PC-9 (cell line): ENCODE measurements at regions not wholly inside any gene's neighbourhood (a gene's known extent, or its start where the extent isn't known, plus 50 kb on each side); places are given as distances from the start of the nearest gene placed in this dataset.

Experiments
- BruUV-seq: library from RNA; stranded (reverse); fragments of 400-500 nt; replicated peaks from 2 replicates; lab custom pipeline; 2021; lab: Mats Ljungman, UMichigan
- CTCF ChIA-PET: fragments of 300-600 bp; sonication (Branson Sonifier 250); formaldehyde crosslinking; loops from one replicate; lab custom pipeline; 2022; ENCODE audit warnings: antibody characterized with exemption; lab: Charles Lee
- POLR2A ChIA-PET: fragments of 300-600 bp; sonication (Branson Sonifier 250); formaldehyde crosslinking; loops from one replicate; lab custom pipeline; 2022; ENCODE audit warnings: antibody characterized with exemption; ENCODE audit not compliant: unreplicated experiment; lab: Charles Lee
- DNase-seq, 2 experiments: peaks; one replicate each; pipeline versions ENCODE4 v3.0.0 to v3.0.0-alpha.2; 2015 to 2022; ENCODE audit warnings: mixed read lengths in 1 of 2
- H2AFZ ChIP-seq: fragments of 200-600 bp; sonication (generic); 2 replicates; pipeline ENCODE4 v1.8.1; 2017; ENCODE audit warnings: antibody characterized with exemption
- H3F3A ChIP-seq: fragments of 200-600 bp; sonication (generic); 2 replicates; pipeline ENCODE4 v1.8.1; 2017; ENCODE audit warnings: antibody characterized with exemption, mild to moderate bottlenecking, low read depth; ENCODE audit not compliant: insufficient read depth
- H3K27ac ChIP-seq: fragments of 200-600 bp; sonication (generic); 2 replicates; pipeline ENCODE4 v1.6.1; 2016; ENCODE audit warnings: mixed run types
- H3K27me3 ChIP-seq: fragments of 200-600 bp; sonication (generic); 2 replicates; pipeline ENCODE4 v1.6.1; 2016; ENCODE audit warnings: low read depth, mixed run types; ENCODE audit not compliant: insufficient read depth
- H3K36me3 ChIP-seq: fragments of 200-600 bp; sonication (generic); 2 replicates; pipeline ENCODE4 v1.6.1; 2016; ENCODE audit warnings: low read depth, mixed run types
- H3K4me1 ChIP-seq: fragments of 200-600 bp; sonication (generic); replicated peaks from 2 replicates; pipeline ENCODE4 v1.6.1; 2016; ENCODE audit warnings: mixed run types; ENCODE audit not compliant: insufficient read depth
- H3K4me2 ChIP-seq: fragments of 200-600 bp; sonication (generic); 2 replicates; pipeline ENCODE4 v1.6.1; 2017; ENCODE audit warnings: mixed run types
- H3K4me3 ChIP-seq: fragments of 200-600 bp; sonication (generic); 2 replicates; pipeline ENCODE4 v1.6.1; 2016; ENCODE audit warnings: mixed run types
- H3K79me2 ChIP-seq: fragments of 200-600 bp; sonication (generic); 2 replicates; pipeline ENCODE4 v1.6.1; 2017; ENCODE audit warnings: low read depth, mixed run types
- H3K9me2 ChIP-seq: fragments of 200-600 bp; sonication (generic); 2 replicates; pipeline ENCODE4 v1.8.1; 2017; ENCODE audit warnings: mild to moderate bottlenecking; ENCODE audit not compliant: insufficient read depth
- H3K9me3 ChIP-seq: fragments of 200-600 bp; sonication (generic); 2 replicates; pipeline ENCODE4 v1.8.1; 2016; ENCODE audit warnings: low read depth; ENCODE audit not compliant: insufficient read depth
- H4K20me1 ChIP-seq: fragments of 200-600 bp; sonication (generic); 2 replicates; pipeline ENCODE4 v1.8.1; 2017; ENCODE audit not compliant: insufficient read depth
- EZH2 ChIP-seq: fragments of 200-600 bp; sonication (generic); IDR thresholded peaks from 2 replicates; pipeline ENCODE4 v1.8.0; 2017; ENCODE audit warnings: antibody characterized with exemption, low read depth
- intact Hi-C: fragments of 100-400 bp; cut with micrococcal nuclease; formaldehyde crosslinking; loops from one replicate; pipeline ENCODE4 v1.10.0; 2022; ENCODE audit not compliant: unreplicated experiment
- TF ChIP-seq, protein P1 (sequence below): fragments of 200-600 bp; sonication (generic); conservative IDR thresholded peaks from 2 replicates; pipeline ENCODE4 v1.6.1; 2017; ENCODE audit warnings: mixed run types, antibody characterized with exemption, mild to moderate bottlenecking, moderate library complexity

DNA sequence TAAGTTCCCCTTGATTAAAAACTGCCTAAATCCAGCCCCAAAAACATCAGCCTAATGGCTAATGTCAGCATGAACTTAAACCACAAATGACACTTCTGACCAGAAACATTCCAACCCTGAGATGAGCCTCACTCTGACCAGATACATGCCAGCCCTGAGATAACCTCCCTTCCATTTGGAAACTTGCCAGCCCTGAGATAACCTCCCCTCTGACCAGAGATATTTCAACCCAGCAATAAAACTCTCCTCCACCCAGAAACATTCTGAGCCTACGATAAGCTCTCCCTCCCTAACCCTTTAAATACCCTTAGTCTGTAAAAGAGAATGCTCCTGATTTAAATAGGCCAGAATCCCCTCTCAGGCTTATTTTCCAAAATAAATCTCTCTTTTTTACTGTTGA lies 1035.7 kb upstream of the NUDT12 start:
- H3K9me3 ChIP-seq, result peaks cover 7% of the 10 kb centered on the region; the same call in 1 of the 2 replicates
- no peak overlapping the region for H2AFZ ChIP-seq
- no peaks in the 10 kb centered on the region for H3K9me2 ChIP-seq
- H3K79me2 ChIP-seq, result no peaks in the 10 kb centered on the region
- TF ChIP-seq EZH2, result no peak
- TF ChIP-seq, protein P1, sequence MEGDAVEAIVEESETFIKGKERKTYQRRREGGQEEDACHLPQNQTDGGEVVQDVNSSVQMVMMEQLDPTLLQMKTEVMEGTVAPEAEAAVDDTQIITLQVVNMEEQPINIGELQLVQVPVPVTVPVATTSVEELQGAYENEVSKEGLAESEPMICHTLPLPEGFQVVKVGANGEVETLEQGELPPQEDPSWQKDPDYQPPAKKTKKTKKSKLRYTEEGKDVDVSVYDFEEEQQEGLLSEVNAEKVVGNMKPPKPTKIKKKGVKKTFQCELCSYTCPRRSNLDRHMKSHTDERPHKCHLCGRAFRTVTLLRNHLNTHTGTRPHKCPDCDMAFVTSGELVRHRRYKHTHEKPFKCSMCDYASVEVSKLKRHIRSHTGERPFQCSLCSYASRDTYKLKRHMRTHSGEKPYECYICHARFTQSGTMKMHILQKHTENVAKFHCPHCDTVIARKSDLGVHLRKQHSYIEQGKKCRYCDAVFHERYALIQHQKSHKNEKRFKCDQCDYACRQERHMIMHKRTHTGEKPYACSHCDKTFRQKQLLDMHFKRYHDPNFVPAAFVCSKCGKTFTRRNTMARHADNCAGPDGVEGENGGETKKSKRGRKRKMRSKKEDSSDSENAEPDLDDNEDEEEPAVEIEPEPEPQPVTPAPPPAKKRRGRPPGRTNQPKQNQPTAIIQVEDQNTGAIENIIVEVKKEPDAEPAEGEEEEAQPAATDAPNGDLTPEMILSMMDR, result no peak
- intact Hi-C loops, result no loop called here
- no peaks in the 10 kb centered on the region for H4K20me1 ChIP-seq
- no peak for DNase-seq
- H3K27ac ChIP-seq, result no peak overlapping the region
- no TSS peak for BruUV-seq
- no peak overlapping the region for H3K4me3 ChIP-seq
- no peaks in the 10 kb centered on the region for H3K4me1 ChIP-seq
- no peaks in the 10 kb centered on the region for H3F3A ChIP-seq
- no peaks in the 10 kb centered on the region for H3K27me3 ChIP-seq
- ChIA-PET CTCF (no interaction called here), POLR2A (no interaction called here)
- H3K36me3 ChIP-seq, result no peaks in the 10 kb centered on the region
- H3K4me2 ChIP-seq, result no peak overlapping the region

DNA sequence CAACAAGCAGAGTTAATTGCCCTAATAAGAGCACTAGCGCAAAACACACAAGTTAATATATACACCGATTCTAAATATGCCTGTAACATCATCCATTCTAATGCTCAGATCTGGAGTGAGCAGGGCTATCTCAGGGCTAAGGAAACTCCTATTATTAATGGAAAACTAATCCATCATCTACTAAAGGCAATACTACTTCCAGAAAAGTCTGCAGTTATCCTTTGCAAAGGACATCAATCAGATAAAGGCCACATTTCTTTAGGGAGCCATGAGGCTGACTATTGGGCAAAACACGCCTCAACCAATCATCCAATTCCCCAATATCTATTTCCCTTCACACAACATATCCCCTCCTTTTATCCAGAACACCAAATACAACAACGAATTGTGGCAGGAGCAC lies 1032.3 kb upstream of the NUDT12 start:
- peaks cover 7% of the 10 kb centered on the region; the same call in 1 of the 2 replicates for H3K9me3 ChIP-seq

DNA sequence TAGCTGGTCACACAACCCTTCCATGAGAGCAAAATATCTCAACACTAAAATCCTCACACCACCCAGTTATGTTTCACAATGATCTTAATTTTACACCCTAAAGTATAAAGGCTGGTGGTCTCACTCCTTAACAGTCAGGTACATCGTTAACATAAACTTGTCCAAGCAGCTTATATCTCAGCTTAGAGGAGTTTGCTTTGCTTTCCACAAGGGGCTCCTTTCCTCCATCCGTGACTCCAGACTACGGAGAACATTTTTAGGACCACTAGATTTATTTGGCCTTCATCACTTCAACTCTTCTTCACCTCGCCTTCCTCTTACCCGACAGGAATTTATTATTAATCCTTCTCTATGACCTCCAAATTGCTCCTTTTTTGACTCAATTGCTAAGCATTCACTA lies 1014.1 kb upstream of the NUDT12 start:
- intact Hi-C loops, result no loop called here
- Histone ChIP-seq H3K4me2 (no peak overlapping the region), H3K4me3 (no peak overlapping the region), H3K4me1 (no peaks in the 10 kb centered on the region), H4K20me1 (no peaks in the 10 kb centered on the region), H3K9me2 (no peaks in the 10 kb centered on the region), H3K27me3 (no peaks in the 10 kb centered on the region), H3K79me2 (no peaks in the 10 kb centered on the region), H3K9me3 (no peaks in the 10 kb centered on the region), H3K27ac (no peak overlapping the region), H3K36me3 (no peaks in the 10 kb centered on the region), H2AFZ (no peak overlapping the region), H3F3A (no peaks in the 10 kb centered on the region)
- CTCF ChIA-PET, result no interaction called here
- TF ChIP-seq, protein P1, result no peak
- TF ChIP-seq EZH2, result no peak
- DNase-seq, result no peak
- no TSS peak for BruUV-seq
- POLR2A ChIA-PET, result no interaction called here

More for the DNA sequence above, 1032.3 kb upstream of the NUDT12 start:
- Histone ChIP-seq H3F3A (no peaks in the 10 kb centered on the region), H3K9me2 (no peaks in the 10 kb centered on the region), H4K20me1 (no peaks in the 10 kb centered on the region), H3K4me1 (no peaks in the 10 kb centered on the region), H3K79me2 (no peaks in the 10 kb centered on the region), H3K36me3 (no peaks in the 10 kb centered on the region), H2AFZ (no peak overlapping the region), H3K4me2 (no peak overlapping the region), H3K27ac (no peak overlapping the region), H3K27me3 (no peaks in the 10 kb centered on the region), H3K4me3 (no peak overlapping the region)
- no TSS peak for BruUV-seq
- no peak for DNase-seq
- ChIA-PET POLR2A (no interaction called here), CTCF (no interaction called here)
- no peak for TF ChIP-seq EZH2
- TF ChIP-seq, protein P1, result no peak
- intact Hi-C loops, result no loop called here
